ENCODE measurements at regions not wholly inside any gene's neighbourhood (a gene's known extent, or its start where the extent isn't known, plus 50 kb on each side); places are given as distances from the start of the nearest gene placed in this dataset.
"Not testable (repeated sequence)": the region's sequence is repeated elsewhere in the genome, so short reads cannot be mapped to it uniquely, and the experiment has no call there.

GRCh38 chr6:92667843-92668242 is 751.5 kb downstream of the EPHA7 start:
- DNase-seq (ENCODE audit: insufficient read length): no peak
- no peak for FAIRE-seq
- TF ChIP-seq POLR2AphosphoS5 (IDR thresholded peaks at IDR 0.05; ENCODE audit: low read depth, low read length) (no peak), TAF1 (IDR thresholded peaks at IDR 0.05; ENCODE audit: borderline replicate concordance, low read depth, low read length) (no peak), POLR2A (IDR thresholded peaks at IDR 0.05; ENCODE audit: low read depth, low read length) (no peak)

GRCh38 chr6:92648364-92649086 is 770.8 kb downstream of the EPHA7 start:
- FAIRE-seq: no peak
- TF ChIP-seq POLR2A (IDR thresholded peaks at IDR 0.05; ENCODE audit: low read depth, low read length) (no peak), TAF1 (IDR thresholded peaks at IDR 0.05; ENCODE audit: borderline replicate concordance, low read depth, low read length) (no peak), POLR2AphosphoS5 (IDR thresholded peaks at IDR 0.05; ENCODE audit: low read depth, low read length) (no peak)
- DNase-seq (ENCODE audit: insufficient read length): no peak

- TF ChIP-seq POLR2AphosphoS5 (IDR thresholded peaks at IDR 0.05; ENCODE audit: low read depth, low read length): no peak
- no peak for TF ChIP-seq TAF1 (IDR thresholded peaks at IDR 0.05; ENCODE audit: borderline replicate concordance, low read depth, low read length)
- no peak for TF ChIP-seq POLR2A (IDR thresholded peaks at IDR 0.05; ENCODE audit: low read depth, low read length)
- DNase-seq (ENCODE audit: insufficient read length) (no peak), FAIRE-seq (no peak)
Observed at GRCh38 chr6:92647630-92648029, 771.7 kb downstream of the EPHA7 start.

GRCh38 chr6:92644104-92644791 is 775.1 kb downstream of the EPHA7 start:
- not testable (repeated sequence) for DNase-seq (ENCODE audit: insufficient read length); FAIRE-seq

GRCh38 chr6:92635553-92636153 is 783.7 kb downstream of the EPHA7 start:
- TF ChIP-seq TAF1 (IDR thresholded peaks at IDR 0.05; ENCODE audit: borderline replicate concordance, low read depth, low read length): no peak
- no peak for TF ChIP-seq POLR2AphosphoS5 (IDR thresholded peaks at IDR 0.05; ENCODE audit: low read depth, low read length)
- TF ChIP-seq POLR2A (IDR thresholded peaks at IDR 0.05; ENCODE audit: low read depth, low read length): no peak
- no peak for FAIRE-seq
- no peak for DNase-seq (ENCODE audit: insufficient read length)

GRCh38 chr6:92634561-92634960 is 784.8 kb downstream of the EPHA7 start:
- DNase-seq (ENCODE audit: insufficient read length) (no peak), FAIRE-seq (no peak)
- no peak for TF ChIP-seq TAF1 (IDR thresholded peaks at IDR 0.05; ENCODE audit: borderline replicate concordance, low read depth, low read length)

GRCh38 chr6:92623431-92623830 is 795.9 kb downstream of the EPHA7 start:
- DNase-seq (ENCODE audit: insufficient read length): no peak
- TF ChIP-seq POLR2A (IDR thresholded peaks at IDR 0.05; ENCODE audit: low read depth, low read length) (no peak), TAF1 (IDR thresholded peaks at IDR 0.05; ENCODE audit: borderline replicate concordance, low read depth, low read length) (no peak), POLR2AphosphoS5 (IDR thresholded peaks at IDR 0.05; ENCODE audit: low read depth, low read length) (no peak)
- no peak for FAIRE-seq

GRCh38 chr6:92617721-92618120 is 801.6 kb downstream of the EPHA7 start:
- FAIRE-seq: no peak
- DNase-seq (ENCODE audit: insufficient read length): no peak
- TF ChIP-seq TAF1 (IDR thresholded peaks at IDR 0.05; ENCODE audit: borderline replicate concordance, low read depth, low read length) (no peak), POLR2A (IDR thresholded peaks at IDR 0.05; ENCODE audit: low read depth, low read length) (no peak), POLR2AphosphoS5 (IDR thresholded peaks at IDR 0.05; ENCODE audit: low read depth, low read length) (no peak)

- DNase-seq (ENCODE audit: insufficient read length): no peak
- TF ChIP-seq POLR2A (IDR thresholded peaks at IDR 0.05; ENCODE audit: low read depth, low read length) (no peak), POLR2AphosphoS5 (IDR thresholded peaks at IDR 0.05; ENCODE audit: low read depth, low read length) (no peak), TAF1 (IDR thresholded peaks at IDR 0.05; ENCODE audit: borderline replicate concordance, low read depth, low read length) (no peak)
Observed at GRCh38 chr6:92608751-92609150, 810.6 kb downstream of the EPHA7 start.

GRCh38 chr6:92593201-92593600 is 826.2 kb downstream of the EPHA7 start:
- DNase-seq (ENCODE audit: insufficient read length): no peak
- no peak for FAIRE-seq
- TF ChIP-seq POLR2A (IDR thresholded peaks at IDR 0.05; ENCODE audit: low read depth, low read length) (no peak), POLR2AphosphoS5 (IDR thresholded peaks at IDR 0.05; ENCODE audit: low read depth, low read length) (no peak), TAF1 (IDR thresholded peaks at IDR 0.05; ENCODE audit: borderline replicate concordance, low read depth, low read length) (no peak)

More at GRCh38 chr6:92608751-92609150, 810.6 kb downstream of the EPHA7 start:
- FAIRE-seq: no peak

GRCh38 chr6:92589996-92590395 is 829.4 kb downstream of the EPHA7 start:
- TF ChIP-seq POLR2AphosphoS5 (IDR thresholded peaks at IDR 0.05; ENCODE audit: low read depth, low read length) (no peak), TAF1 (IDR thresholded peaks at IDR 0.05; ENCODE audit: borderline replicate concordance, low read depth, low read length) (no peak), POLR2A (IDR thresholded peaks at IDR 0.05; ENCODE audit: low read depth, low read length) (no peak)
- FAIRE-seq (no peak), DNase-seq (ENCODE audit: insufficient read length) (no peak)

- TF ChIP-seq POLR2A (IDR thresholded peaks at IDR 0.05; ENCODE audit: low read depth, low read length): no peak
- no peak for FAIRE-seq
- DNase-seq (ENCODE audit: insufficient read length): no peak
Observed at GRCh38 chr6:92588148-92588547, 831.2 kb downstream of the EPHA7 start.
